Neuronal stem cell (in vitro differentiated cells): ENCODE measurements at regions not wholly inside any gene's neighbourhood (a gene's known extent, or its start where the extent isn't known, plus 50 kb on each side); places are given as distances from the start of the nearest gene placed in this dataset.
A peak's percentile ranks its signal among the peaks of the same experiment; 100 is the strongest.

Experiments
- DNase-seq: peaks from one replicate; pipeline ENCODE4 v3.0.0-alpha.2; 2013; ENCODE audit warnings: low spot score
- H2AFZ ChIP-seq: one replicate; pipeline ENCODE4 v1.6.1; 2013; ENCODE audit warnings: mild to moderate bottlenecking, low read length, inconsistent platforms
- H2AK5ac ChIP-seq: 2 replicates; pipeline ENCODE4 v1.6.1; 2013; ENCODE audit warnings: low read depth, mild to moderate bottlenecking, inconsistent platforms, low read length, moderate library complexity, mixed read lengths
- H2BK120ac ChIP-seq: 2 replicates; pipeline ENCODE4 v1.6.1; 2013; ENCODE audit warnings: low read depth, mild to moderate bottlenecking, inconsistent platforms, low read length, moderate library complexity, mixed read lengths
- H2BK12ac ChIP-seq: one replicate; pipeline ENCODE4 v1.6.1; 2013; ENCODE audit warnings: low read length, inconsistent platforms
- H2BK15ac ChIP-seq: 2 replicates; pipeline ENCODE4 v1.6.1; 2013; ENCODE audit warnings: mild to moderate bottlenecking, low read length, inconsistent platforms, mixed read lengths
- H2BK5ac ChIP-seq: one replicate; pipeline ENCODE4 v1.6.1; 2013; ENCODE audit warnings: inconsistent platforms, mild to moderate bottlenecking, low read length, moderate library complexity
- H3K14ac ChIP-seq: one replicate; pipeline ENCODE4 v1.6.1; 2013; ENCODE audit warnings: low read length, inconsistent platforms
- H3K18ac ChIP-seq: 2 replicates; pipeline ENCODE4 v1.6.1; 2013; ENCODE audit warnings: low read length, inconsistent platforms
- H3K23ac ChIP-seq: 2 replicates; pipeline ENCODE4 v1.6.1; 2013; ENCODE audit warnings: low read depth, mild to moderate bottlenecking, mixed read lengths, low read length, inconsistent platforms; ENCODE audit not compliant: poor library complexity
- H3K27ac ChIP-seq: replicated peaks from 3 replicates; pipeline ENCODE4 v1.5.1; 2013; ENCODE audit warnings: low read length, inconsistent platforms
- H3K27me3 ChIP-seq, 3 experiments: 2 replicates each; pipeline ENCODE4 v1.6.1; 2013; ENCODE audit warnings: low read length in 3 of 3, mild to moderate bottlenecking in 2 of 3, inconsistent platforms in 1 of 3, low read depth in 1 of 3, mixed read lengths in 1 of 3, moderate library complexity in 1 of 3; ENCODE audit not compliant: control insufficient read depth in 3 of 3, insufficient read depth in 3 of 3
- H3K36me3 ChIP-seq, 2 donors: replicated peaks in 1 of 2; 2 replicates each; pipeline ENCODE4 v1.6.1; 2013; ENCODE audit warnings: low read length in 2 of 2; ENCODE audit not compliant: control insufficient read depth in 2 of 2, insufficient read depth in 2 of 2
- H3K4ac ChIP-seq: 2 replicates; pipeline ENCODE4 v1.6.1; 2013; ENCODE audit warnings: inconsistent platforms, mild to moderate bottlenecking, low read length, moderate library complexity
- H3K4me1 ChIP-seq, 2 donors: 1 replicate in 1 of 2; 2 replicates in 1 of 2; pipeline ENCODE4 v1.6.1; 2013; ENCODE audit warnings: low read length in 2 of 2, low read depth in 1 of 2; ENCODE audit not compliant: control insufficient read depth in 2 of 2, insufficient read depth in 1 of 2
- H3K4me2 ChIP-seq: one replicate; pipeline ENCODE4 v1.6.1; 2013; ENCODE audit warnings: mild to moderate bottlenecking, low read length, inconsistent platforms; ENCODE audit not compliant: insufficient read depth, poor library complexity, severe bottlenecking
- H3K4me3 ChIP-seq, 2 donors: 2 replicates each; pipeline ENCODE4 v1.5.1; 2013; ENCODE audit warnings: low read length in 2 of 2, mild to moderate bottlenecking in 2 of 2, inconsistent platforms in 1 of 2, moderate library complexity in 1 of 2
- H3K79me1 ChIP-seq: one replicate; pipeline ENCODE4 v1.6.1; 2013; ENCODE audit warnings: low read depth, mild to moderate bottlenecking, inconsistent platforms, low read length, moderate library complexity
- H3K9ac ChIP-seq: one replicate; pipeline ENCODE4 v1.6.1; 2013; ENCODE audit warnings: mild to moderate bottlenecking, low read depth, low read length, inconsistent platforms; ENCODE audit not compliant: poor library complexity
- H3K9me3 ChIP-seq, 2 donors: replicated peaks in 1 of 2; 2 replicates each; pipeline versions ENCODE3 to v1.6.1; 2013; ENCODE audit warnings: low read length in 2 of 2, mild to moderate bottlenecking in 2 of 2, inconsistent platforms in 1 of 2, low read depth in 1 of 2, mixed read lengths in 1 of 2, moderate library complexity in 1 of 2; ENCODE audit not compliant: control insufficient read depth in 2 of 2, insufficient read depth in 1 of 2
- H4K8ac ChIP-seq: one replicate; pipeline ENCODE4 v1.6.1; 2013; ENCODE audit warnings: low read depth, mild to moderate bottlenecking, inconsistent platforms, low read length, moderate library complexity
- H4K91ac ChIP-seq: one replicate; pipeline ENCODE4 v1.6.1; 2013; ENCODE audit warnings: low read length, low read depth, mild to moderate bottlenecking, inconsistent platforms; ENCODE audit not compliant: poor library complexity
- WGBS, 2 donors: extraction: QIAGEN DNeasy Blood & Tissue Kit; methylation state at CpG; one replicate each; pipeline ENCODE4 v1.1.7; 2013; ENCODE audit warnings: missing lambda C conversion rate in 2 of 2, mixed read lengths in 1 of 2; ENCODE audit not compliant: insufficient read length in 2 of 2, insufficient replicate concordance in 1 of 2; ENCODE audit errors: extremely low coverage in 2 of 2; 5-methylcytosine and 5-hydroxymethylcytosine counted together

GRCh38 chr5:42021923-42022322 lies 96.8 kb downstream of the FBXO4 start:
- Histone ChIP-seq H4K91ac (no peak overlapping the region), H4K8ac (no peak overlapping the region), H3K4ac (no peak overlapping the region), H3K4me2 (no peak overlapping the region), H3K9ac (no peak overlapping the region), H2AK5ac (no peak overlapping the region), H3K4me3 (no peak overlapping the region), H3K23ac (no peak overlapping the region), H3K4me1 (no peaks in the 10 kb centered on the region), H3K9me3 (no peaks in the 10 kb centered on the region), H3K27me3 (no peaks in the 10 kb centered on the region), H2BK15ac (no peak overlapping the region), H3K14ac (no peak overlapping the region), H2BK5ac (no peak overlapping the region), H3K79me1 (no peaks in the 10 kb centered on the region), H3K36me3 (no peaks in the 10 kb centered on the region), H2BK120ac (no peak overlapping the region), H2AFZ (no peak overlapping the region), H2BK12ac (no peak overlapping the region), H3K18ac (no peak overlapping the region), H3K27ac (no peak overlapping the region)
- DNase-seq: no peak
- WGBS, 2 donors: no CpG with 5 or more reads among the region's 2 CpGs

- Histone ChIP-seq H3K27ac (no peak overlapping the region), H3K9me3 (no peaks in the 10 kb centered on the region), H3K9ac (no peak overlapping the region), H2AFZ (no peak overlapping the region), H3K79me1 (no peaks in the 10 kb centered on the region), H4K91ac (no peak overlapping the region), H3K36me3 (no peaks in the 10 kb centered on the region), H3K18ac (no peak overlapping the region), H3K23ac (no peak overlapping the region), H3K14ac (no peak overlapping the region), H2BK12ac (no peak overlapping the region), H4K8ac (no peak overlapping the region), H3K4me1 (no peaks in the 10 kb centered on the region), H3K4me2 (no peak overlapping the region), H3K4ac (no peak overlapping the region), H2BK5ac (no peak overlapping the region), H2AK5ac (no peak overlapping the region), H2BK120ac (no peak overlapping the region), H3K4me3 (no peak overlapping the region), H3K27me3 (no peaks in the 10 kb centered on the region), H2BK15ac (no peak overlapping the region)
- no CpG with 5 or more reads among the region's 2 CpGs for WGBS, 2 donors
- DNase-seq: no peak
Measured at GRCh38 chr5:42022383-42022972, 97.4 kb downstream of the FBXO4 start.

- no peak overlapping the region for H2BK15ac ChIP-seq
- H3K9me3 ChIP-seq: no peaks in the 10 kb centered on the region
- no peaks in the 10 kb centered on the region for H3K79me1 ChIP-seq
- no CpG with 5 or more reads among the region's 2 CpGs for WGBS, 2 donors
- H3K27ac ChIP-seq: no peak overlapping the region
- no peaks in the 10 kb centered on the region for H3K4me1 ChIP-seq
- no peak overlapping the region for H3K18ac ChIP-seq
- no peak overlapping the region for H3K4me2 ChIP-seq
- no peak overlapping the region for H4K8ac ChIP-seq
- H2AFZ ChIP-seq: no peak overlapping the region
- no peak overlapping the region for H2BK5ac ChIP-seq
- no peak overlapping the region for H2AK5ac ChIP-seq
- DNase-seq: no peak
- no peaks in the 10 kb centered on the region for H3K36me3 ChIP-seq
- no peak overlapping the region for H3K9ac ChIP-seq
- no peak overlapping the region for H3K23ac ChIP-seq
- H3K14ac ChIP-seq: no peak overlapping the region
- H4K91ac ChIP-seq: no peak overlapping the region
- no peaks in the 10 kb centered on the region for H3K27me3 ChIP-seq
- H2BK120ac ChIP-seq: no peak overlapping the region
- no peak overlapping the region for H3K4ac ChIP-seq
- H2BK12ac ChIP-seq: no peak overlapping the region
- H3K4me3 ChIP-seq: no peak overlapping the region
Measured at GRCh38 chr5:42026446-42026845, 101.4 kb downstream of the FBXO4 start.

- H3K9ac ChIP-seq: no peak overlapping the region
- no peak overlapping the region for H3K4ac ChIP-seq
- no peak overlapping the region for H2BK120ac ChIP-seq
- no peak overlapping the region for H2AFZ ChIP-seq
- DNase-seq: no peak
- H3K27me3 ChIP-seq: no peaks in the 10 kb centered on the region
- no peak overlapping the region for H2AK5ac ChIP-seq
- no peaks in the 10 kb centered on the region for H3K79me1 ChIP-seq
- WGBS, 2 donors: no CpG with 5 or more reads among the region's 1 CpG
- H3K4me3 ChIP-seq: no peak overlapping the region
- H2BK12ac ChIP-seq: no peak overlapping the region
- no peak overlapping the region for H3K23ac ChIP-seq
- H3K9me3 ChIP-seq: no peaks in the 10 kb centered on the region
- H3K4me1 ChIP-seq: peaks cover 0 to 2% of the 10 kb centered on the region in 2 donors
- no peak overlapping the region for H3K4me2 ChIP-seq
- H3K36me3 ChIP-seq: no peaks in the 10 kb centered on the region
- peak overlapping the region; percentile 33 for H4K91ac ChIP-seq
- no peak overlapping the region for H2BK5ac ChIP-seq
- H3K14ac ChIP-seq: no peak overlapping the region
- no peak overlapping the region for H4K8ac ChIP-seq
- no peak overlapping the region for H2BK15ac ChIP-seq
- no peak overlapping the region for H3K18ac ChIP-seq
- no peak overlapping the region for H3K27ac ChIP-seq
Measured at GRCh38 chr5:42032137-42032536, 107.1 kb downstream of the FBXO4 start.
